ENCODE measurements at regions not wholly inside any gene's neighbourhood (a gene's known extent, or its start where the extent isn't known, plus 50 kb on each side); places are given as distances from the start of the nearest gene placed in this dataset.

DNA sequence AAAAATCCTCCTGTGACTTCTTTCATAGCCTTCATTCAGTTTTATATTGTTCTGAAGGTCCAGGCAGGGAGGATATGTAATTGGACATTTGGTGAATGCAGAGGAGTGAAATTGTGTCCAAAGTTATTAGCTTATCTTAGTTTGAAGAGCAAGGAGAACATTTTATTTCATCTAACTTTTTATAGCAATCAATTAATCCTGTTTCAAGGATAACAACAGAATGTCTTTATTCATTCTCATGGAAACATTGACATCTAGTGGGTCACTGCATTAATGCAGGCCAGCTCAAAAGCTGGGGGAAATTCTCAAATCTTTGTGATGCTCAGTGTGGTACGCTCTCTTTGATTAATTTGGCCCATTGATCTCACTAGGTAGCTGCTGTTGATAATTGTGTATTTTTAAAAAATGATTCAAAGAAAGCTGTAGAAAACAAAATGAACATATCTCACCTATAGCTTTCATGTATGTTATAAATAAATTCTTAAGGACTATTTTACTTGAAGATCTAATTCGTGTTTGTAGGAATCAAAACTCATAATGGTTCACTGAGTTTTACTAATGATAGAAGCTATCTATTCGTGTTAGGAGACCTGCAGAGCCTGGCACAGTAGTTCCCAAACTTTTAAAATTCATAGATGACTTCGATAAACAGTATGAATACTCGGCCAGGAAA lies 150.8 kb upstream of the KCNMB2 start:
- TF ChIP-seq, protein P1, sequence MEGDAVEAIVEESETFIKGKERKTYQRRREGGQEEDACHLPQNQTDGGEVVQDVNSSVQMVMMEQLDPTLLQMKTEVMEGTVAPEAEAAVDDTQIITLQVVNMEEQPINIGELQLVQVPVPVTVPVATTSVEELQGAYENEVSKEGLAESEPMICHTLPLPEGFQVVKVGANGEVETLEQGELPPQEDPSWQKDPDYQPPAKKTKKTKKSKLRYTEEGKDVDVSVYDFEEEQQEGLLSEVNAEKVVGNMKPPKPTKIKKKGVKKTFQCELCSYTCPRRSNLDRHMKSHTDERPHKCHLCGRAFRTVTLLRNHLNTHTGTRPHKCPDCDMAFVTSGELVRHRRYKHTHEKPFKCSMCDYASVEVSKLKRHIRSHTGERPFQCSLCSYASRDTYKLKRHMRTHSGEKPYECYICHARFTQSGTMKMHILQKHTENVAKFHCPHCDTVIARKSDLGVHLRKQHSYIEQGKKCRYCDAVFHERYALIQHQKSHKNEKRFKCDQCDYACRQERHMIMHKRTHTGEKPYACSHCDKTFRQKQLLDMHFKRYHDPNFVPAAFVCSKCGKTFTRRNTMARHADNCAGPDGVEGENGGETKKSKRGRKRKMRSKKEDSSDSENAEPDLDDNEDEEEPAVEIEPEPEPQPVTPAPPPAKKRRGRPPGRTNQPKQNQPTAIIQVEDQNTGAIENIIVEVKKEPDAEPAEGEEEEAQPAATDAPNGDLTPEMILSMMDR (IDR thresholded peaks at IDR 0.05; ENCODE audit: low read depth, low read length, missing control alignments): peak; percentile 70
- DNase-seq (ENCODE audit: extremely low read depth, low read depth): no peak
- no peak overlapping the region for H3K4me3 ChIP-seq (replicated peaks; ENCODE audit: low read depth, low read length)

DNA sequence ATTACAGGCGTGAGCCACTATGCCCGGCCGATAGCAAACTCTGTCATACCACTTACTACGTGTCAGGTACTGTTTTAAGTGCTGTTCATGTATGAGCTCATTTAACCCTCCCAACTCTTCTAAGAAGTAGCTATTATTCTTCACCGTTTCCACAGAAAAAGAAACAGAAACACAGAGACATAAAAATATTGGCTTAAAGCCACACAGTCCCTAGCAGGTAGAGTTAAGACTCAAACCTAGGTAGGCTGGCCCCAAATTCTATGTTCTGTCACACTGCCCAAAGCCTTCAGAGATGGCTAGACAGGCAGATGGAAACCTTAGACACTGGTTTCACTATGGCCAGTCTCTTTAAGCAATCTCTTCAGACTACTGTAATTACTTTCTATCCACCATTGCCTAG lies 149.8 kb upstream of the KCNMB2 start:
- no peak for DNase-seq (ENCODE audit: extremely low read depth, low read depth)
- H3K4me3 ChIP-seq (replicated peaks; ENCODE audit: low read depth, low read length): no peak overlapping the region
- TF ChIP-seq, protein P1 (IDR thresholded peaks at IDR 0.05; ENCODE audit: low read depth, low read length, missing control alignments): no peak

DNA sequence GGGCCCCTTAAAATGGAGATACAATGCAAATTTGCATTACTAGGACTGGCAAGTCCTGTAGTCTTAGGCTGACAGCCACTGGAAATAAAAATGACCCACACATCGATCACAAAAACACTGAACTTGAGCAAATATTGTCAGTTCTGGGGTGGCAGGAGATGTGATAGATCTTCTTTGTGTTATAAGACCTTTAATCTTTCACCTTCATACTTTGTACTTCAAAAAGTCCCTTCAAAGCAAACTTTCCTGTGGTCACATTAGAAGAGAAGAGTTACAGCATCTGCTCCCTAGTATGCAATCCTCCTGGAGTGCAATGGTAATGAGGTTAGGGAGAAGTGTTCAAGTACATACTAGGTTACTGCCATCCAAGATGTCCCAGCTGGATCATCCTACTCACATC lies 149.4 kb upstream of the KCNMB2 start:
- no peak overlapping the region for H3K4me3 ChIP-seq (replicated peaks; ENCODE audit: low read depth, low read length)
- DNase-seq (ENCODE audit: extremely low read depth, low read depth): no peak
- TF ChIP-seq, protein P1 (IDR thresholded peaks at IDR 0.05; ENCODE audit: low read depth, low read length, missing control alignments): no peak

DNA sequence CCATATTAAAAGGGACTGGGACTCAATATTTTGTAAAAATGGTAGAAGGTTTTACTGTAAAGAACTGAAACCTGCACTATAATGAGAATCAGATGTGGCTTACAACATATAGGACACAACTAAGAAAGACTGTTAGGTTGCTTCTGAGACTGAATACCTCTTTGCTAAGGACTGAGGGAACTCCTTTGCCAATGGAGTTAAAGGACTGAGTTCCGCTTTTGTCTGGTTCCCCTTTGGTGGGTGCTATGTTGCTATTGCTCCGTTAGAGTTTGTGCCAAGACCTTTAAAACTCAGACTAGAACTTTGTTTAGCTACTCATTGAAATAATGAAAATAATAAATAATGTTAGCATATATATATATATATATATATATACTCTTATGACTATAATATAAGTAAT lies 147.8 kb upstream of the KCNMB2 start:
- TF ChIP-seq, protein P1 (IDR thresholded peaks at IDR 0.05; ENCODE audit: low read depth, low read length, missing control alignments): no peak
- no peak for DNase-seq (ENCODE audit: extremely low read depth, low read depth)
- no peak overlapping the region for H3K4me3 ChIP-seq (replicated peaks; ENCODE audit: low read depth, low read length)

DNA sequence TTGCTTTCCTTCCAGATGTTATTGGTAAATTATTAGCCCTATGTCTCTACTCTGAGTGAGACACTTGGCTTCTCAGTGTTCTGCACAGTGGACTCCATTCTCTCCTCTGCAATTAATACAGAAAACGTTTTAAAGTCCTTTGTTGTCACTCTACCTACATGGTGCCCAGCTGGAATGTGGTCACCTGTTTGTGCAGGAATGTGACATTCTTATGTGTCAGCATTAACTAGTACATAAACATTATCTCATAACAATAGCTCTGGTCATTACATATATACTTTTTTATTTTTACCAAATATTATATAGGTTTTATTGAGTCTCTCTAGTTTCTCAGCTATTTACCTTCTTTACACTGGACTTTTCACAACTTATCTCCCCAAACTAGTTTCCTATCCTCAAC lies 147.0 kb upstream of the KCNMB2 start:
- TF ChIP-seq, protein P1 (IDR thresholded peaks at IDR 0.05; ENCODE audit: low read depth, low read length, missing control alignments): no peak
- no peak for DNase-seq (ENCODE audit: extremely low read depth, low read depth)

DNA sequence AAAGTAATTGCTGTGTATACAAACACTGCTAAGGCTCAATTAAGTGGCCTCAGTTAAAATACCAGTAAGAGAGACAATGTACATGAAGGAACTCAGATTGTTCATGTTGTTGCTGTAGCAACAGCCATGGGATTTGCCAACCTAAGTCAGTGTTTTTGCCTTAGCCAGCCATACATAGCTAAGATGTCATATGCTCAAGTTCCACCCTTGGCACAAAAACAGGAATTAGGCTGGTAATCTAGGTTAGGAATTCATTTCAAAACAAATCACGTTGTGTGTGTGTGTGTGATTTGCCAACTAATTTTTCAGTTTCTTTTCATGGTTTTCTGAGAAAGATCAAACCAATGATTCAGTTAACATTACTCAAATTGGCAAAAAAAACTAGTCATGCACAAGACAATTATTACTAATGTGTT lies 143.7 kb upstream of the KCNMB2 start:
- DNase-seq (ENCODE audit: extremely low read depth, low read depth): no peak
- TF ChIP-seq, protein P1 (IDR thresholded peaks at IDR 0.05; ENCODE audit: low read depth, low read length, missing control alignments): no peak
- H3K4me3 ChIP-seq (replicated peaks; ENCODE audit: low read depth, low read length): no peak overlapping the region

More for the DNA sequence above, 147.0 kb upstream of the KCNMB2 start:
- H3K4me3 ChIP-seq (replicated peaks; ENCODE audit: low read depth, low read length): no peak overlapping the region

DNA sequence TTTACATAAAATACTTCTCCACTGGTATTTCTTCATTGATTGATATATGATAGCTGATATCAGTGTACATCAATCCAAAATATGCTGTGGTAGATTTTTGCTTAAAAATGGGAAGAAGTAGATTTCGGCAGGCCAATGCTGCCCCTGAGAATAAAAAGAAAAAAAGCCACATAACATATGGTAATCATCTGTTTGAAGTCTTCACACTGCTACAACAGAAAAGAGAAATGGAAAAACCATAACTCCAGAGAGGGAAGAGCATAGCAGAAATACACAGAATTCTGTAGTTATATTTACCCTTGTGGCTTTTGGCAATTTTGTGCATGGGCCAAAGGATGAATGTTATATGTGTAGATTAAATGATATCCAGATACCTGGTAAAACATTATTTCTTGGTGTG lies 143.1 kb upstream of the KCNMB2 start:
- DNase-seq (ENCODE audit: extremely low read depth, low read depth): no peak
- no peak overlapping the region for H3K4me3 ChIP-seq (replicated peaks; ENCODE audit: low read depth, low read length)
- TF ChIP-seq, protein P1 (IDR thresholded peaks at IDR 0.05; ENCODE audit: low read depth, low read length, missing control alignments): no peak

All from HFF-Myc (cell line).